Activated effector memory CD4-positive, alpha-beta T cell treated with anti-CD3 and anti-CD28 coated beads, Interleukin-2, amount 50 U/mL, for 16 hours (primary cell): ENCODE measurements at regions not wholly inside any gene's neighbourhood (a gene's known extent, or its start where the extent isn't known, plus 50 kb on each side); places are given as distances from the start of the nearest gene placed in this dataset.

Experiments used
- DNase-seq: peaks from one replicate; pipeline ENCODE4 v3.0.0-alpha.2; 2020

GRCh38 chr4:123819362-123820035 is 422.9 kb downstream of the SPRY1 start:
- DNase-seq = no peak

DNA sequence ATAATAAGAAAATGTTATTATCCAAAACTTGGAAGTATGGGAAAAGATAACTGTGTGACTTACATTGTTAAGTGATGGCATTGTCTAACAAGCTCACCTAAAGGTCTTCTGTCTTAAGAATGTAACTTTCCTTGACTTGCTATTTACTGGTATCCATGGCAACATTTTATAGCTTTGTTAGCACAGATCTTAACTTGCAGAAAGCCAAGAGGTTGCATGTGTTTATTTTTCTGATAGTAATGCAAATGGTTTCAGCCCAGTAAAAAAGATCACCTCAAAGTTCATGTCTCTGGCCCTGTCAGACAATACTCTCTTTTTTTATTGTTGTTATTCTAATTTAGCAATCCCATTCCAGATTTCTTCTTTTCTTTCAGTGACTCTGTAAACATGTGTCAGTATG is 425.3 kb downstream of the SPRY1 start:
- DNase-seq = no peak

DNA sequence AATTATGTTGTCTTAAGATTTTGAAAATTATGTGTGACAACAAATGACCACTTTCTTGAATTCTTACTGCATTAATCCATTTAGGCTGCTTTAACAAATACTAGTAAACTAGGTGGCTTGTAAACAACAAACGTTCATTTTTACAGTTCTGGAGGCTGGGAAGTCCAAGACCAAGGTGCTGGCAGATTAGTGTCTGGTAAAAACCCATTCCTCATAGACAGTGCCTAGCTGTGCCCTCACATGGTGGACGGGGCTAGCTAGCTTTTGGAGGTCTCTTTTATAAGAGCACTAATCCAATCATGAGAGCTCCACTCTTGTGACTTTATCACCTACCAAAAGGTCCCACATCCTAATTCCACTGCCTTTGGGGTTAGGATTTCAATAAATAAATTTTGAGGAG is 425.8 kb downstream of the SPRY1 start:
- no peak for DNase-seq

GRCh38 chr4:123823244-123823643 is 426.6 kb downstream of the SPRY1 start:
- no peak for DNase-seq

DNA sequence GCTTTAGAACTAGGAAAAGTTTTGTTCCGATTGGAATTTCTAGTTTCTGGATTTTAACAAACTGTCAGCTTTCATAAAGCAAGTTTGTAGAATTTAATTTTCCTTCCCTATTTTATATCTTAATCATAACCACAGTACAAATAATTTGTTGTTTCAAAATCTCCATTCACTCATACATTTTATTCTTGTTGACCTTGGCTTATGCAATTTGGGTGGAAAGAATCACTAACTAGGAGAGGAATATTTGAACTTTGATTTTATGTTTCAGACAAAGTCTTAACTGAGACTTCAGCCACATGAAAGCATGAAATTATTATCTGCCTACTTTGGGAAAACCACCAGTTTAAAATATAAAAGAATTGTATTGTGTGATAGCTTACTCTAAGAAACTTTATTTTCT is 427.9 kb downstream of the SPRY1 start:
- DNase-seq = no peak

- DNase-seq = no peak
Observed at GRCh38 chr4:123825596-123826291, 429.1 kb downstream of the SPRY1 start.

- DNase-seq = no peak
Observed at GRCh38 chr4:123826896-123827295, 430.3 kb downstream of the SPRY1 start.

- no peak for DNase-seq
Observed at GRCh38 chr4:123827511-123827910, 430.9 kb downstream of the SPRY1 start.

DNA sequence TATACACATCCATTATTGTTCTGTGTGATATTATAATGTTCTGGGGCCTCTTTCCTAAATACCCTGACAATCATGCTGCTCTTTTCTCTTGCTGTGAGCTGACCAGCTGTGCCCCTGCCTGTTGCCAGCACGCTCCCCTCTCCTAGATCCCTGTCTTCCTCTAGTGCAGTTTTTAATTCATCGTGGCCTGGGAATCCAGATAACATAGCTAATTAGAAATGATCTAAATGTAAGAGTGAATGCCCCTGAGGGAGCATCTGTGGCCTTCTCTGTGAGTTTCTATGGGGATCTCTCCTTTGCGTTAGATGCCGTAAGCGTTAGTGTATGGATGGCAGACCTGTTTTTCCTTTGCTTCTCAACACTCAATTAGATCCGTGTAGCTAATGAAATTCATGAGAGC is 434.3 kb downstream of the SPRY1 start:
- no peak for DNase-seq

GRCh38 chr4:123832173-123833026 is 435.8 kb downstream of the SPRY1 start:
- DNase-seq = no peak

- DNase-seq = no peak
Observed at GRCh38 chr4:123833171-123833643, 436.6 kb downstream of the SPRY1 start.

- no peak for DNase-seq
Observed at GRCh38 chr4:123835831-123836590, 439.4 kb downstream of the SPRY1 start.

- DNase-seq = no peak
Observed at GRCh38 chr4:123836851-123837595, 440.4 kb downstream of the SPRY1 start.

- DNase-seq = no peak
Observed at GRCh38 chr4:123838474-123838873, 441.9 kb downstream of the SPRY1 start.

- DNase-seq = no peak
Observed at GRCh38 chr4:123840197-123840596, 443.6 kb downstream of the SPRY1 start.

- no peak for DNase-seq
Observed at GRCh38 chr4:123841447-123842121, 445.0 kb downstream of the SPRY1 start.

- DNase-seq = no peak
Observed at GRCh38 chr4:123843137-123843536, 446.5 kb downstream of the SPRY1 start.

DNA sequence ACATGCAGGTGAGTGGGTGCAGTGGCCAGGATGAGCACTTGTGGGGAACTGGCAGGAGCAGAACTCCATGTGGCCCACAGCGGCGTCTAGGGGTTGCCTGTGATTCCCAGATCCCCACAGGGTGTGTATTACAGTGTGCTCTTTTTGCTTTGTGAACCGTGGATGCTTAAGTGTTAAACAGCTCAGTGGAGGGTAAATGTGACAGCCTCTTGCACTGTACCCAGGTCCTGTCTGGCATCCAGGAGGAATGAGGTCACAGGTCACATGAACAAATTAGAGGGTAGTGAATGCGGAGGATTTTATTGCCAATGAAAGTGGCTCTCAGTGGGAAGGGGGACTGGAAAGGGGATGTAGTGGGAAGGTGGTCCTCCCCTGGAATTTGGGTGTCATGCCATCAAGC is 447.8 kb downstream of the SPRY1 start:
- no peak for DNase-seq

DNA sequence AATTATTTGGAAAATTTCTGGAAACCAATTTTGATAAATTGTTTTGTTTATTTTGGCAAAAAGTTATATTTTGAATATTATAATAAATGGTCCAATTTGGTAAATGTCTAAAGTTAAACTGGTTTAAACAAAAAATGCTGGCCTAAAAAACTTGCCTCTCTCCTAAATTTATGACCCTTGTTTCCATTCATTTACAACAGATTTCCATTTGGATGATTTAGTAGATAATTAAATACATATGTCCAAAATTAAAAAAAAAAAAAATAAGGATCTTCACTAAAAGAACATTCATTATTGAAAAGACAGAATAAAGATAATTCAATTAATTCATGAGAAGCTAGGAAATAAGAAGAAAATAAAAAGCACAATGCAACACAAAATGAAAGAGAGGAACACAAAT is 449.5 kb downstream of the SPRY1 start:
- no peak for DNase-seq

- no peak for DNase-seq
Observed at GRCh38 chr4:123846561-123846960, 450.0 kb downstream of the SPRY1 start.

GRCh38 chr4:123848606-123849005 is 452.0 kb downstream of the SPRY1 start:
- DNase-seq = no peak

DNA sequence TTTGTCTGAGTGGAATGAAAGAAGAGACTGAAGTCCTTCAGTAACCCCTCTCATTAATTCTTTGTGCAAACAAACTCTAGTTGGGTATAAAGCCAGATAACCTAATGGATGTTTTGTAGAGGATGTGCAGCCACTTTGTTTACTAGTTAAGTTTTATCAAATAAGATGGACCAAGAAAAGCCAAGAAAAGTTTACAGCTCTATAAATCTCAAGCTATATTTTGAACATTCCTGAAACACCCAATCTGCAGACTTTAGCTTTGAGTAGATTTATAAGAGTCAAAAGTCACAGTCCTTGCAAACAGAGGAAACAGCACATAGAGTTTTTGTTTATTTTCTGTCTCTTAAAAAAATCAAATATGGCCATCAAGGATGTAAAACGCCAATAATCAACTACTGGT is 452.9 kb downstream of the SPRY1 start:
- DNase-seq = no peak
